Esophagus squamous epithelium (tissue), 5 donors: ENCODE measurements at regions not wholly inside any gene's neighbourhood (a gene's known extent, or its start where the extent isn't known, plus 50 kb on each side); places are given as distances from the start of the nearest gene placed in this dataset.

Experiments used
- DNase-seq: peaks from one replicate; lab custom pipeline; 2025; lab: John Stamatoyannopoulos, UW
- H3K27ac ChIP-seq, 4 donors: fragments of 200-600 bp; sonication (generic); one replicate each; pipeline ENCODE4 v1.5.1; 2016 to 2019; ENCODE audit warnings: mild to moderate bottlenecking in 1 of 4
- H3K27me3 ChIP-seq, 4 donors: fragments of 200-600 bp; sonication (generic); 1 replicate in 3 of 4; 2 replicates in 1 of 4; pipeline versions ENCODE4 v1.5.1 to v1.6.0; 2017 to 2021; ENCODE audit warnings: antibody characterized with exemption in 1 of 4
- H3K36me3 ChIP-seq, 3 donors: fragments of 200-600 bp; sonication (generic); one replicate each; pipeline ENCODE4 v1.5.1; 2016 to 2019
- H3K4me1 ChIP-seq, 3 donors: fragments of 200-600 bp; sonication (generic); one replicate each; pipeline ENCODE4 v1.5.1; 2017 to 2019
- H3K4me3 ChIP-seq, 4 donors: fragments of 200-600 bp; sonication (generic); 1 replicate in 3 of 4; 2 replicates in 1 of 4; pipeline ENCODE4 v1.5.1; 2016 to 2019; ENCODE audit warnings: mild to moderate bottlenecking in 2 of 4, moderate library complexity in 1 of 4
- H3K9me3 ChIP-seq, 3 donors: fragments of 200-600 bp; sonication (generic); one replicate each; pipeline ENCODE4 v1.5.1; 2016 to 2019
- CTCF ChIP-seq, 6 experiments: fragments of 450-650 bp in 4 of 6; fragments of 200-600 bp in 2 of 6; sonication (generic) in 2 of 6; IDR thresholded peaks; one replicate each; pipeline ENCODE4 v1.5.1; 2016 to 2019; ENCODE audit warnings: antibody characterized with exemption in 6 of 6, mild to moderate bottlenecking in 4 of 6, moderate library complexity in 4 of 6
- POLR2A ChIP-seq, 4 donors: fragments of 450-650 bp; IDR thresholded peaks; one replicate each; pipeline ENCODE4 v1.6.1; 2017; ENCODE audit warnings: antibody characterized with exemption in 4 of 4, mild to moderate bottlenecking in 4 of 4, moderate library complexity in 3 of 4
- WGBS, 2 donors: methylation state at CpG; one replicate each; pipeline ENCODE4 v1.1.5; 2018; 5-methylcytosine and 5-hydroxymethylcytosine counted together
- intact Hi-C: fragments of 100-400 bp; cut with DNase I; formaldehyde crosslinking; loops from one replicate; pipeline ENCODE4 v1.15.0; 2022
- donor health status: DM: yes; HTN: yes; CAD: no.

- WGBS, 2 donors, result 50 to 91% methylated on average over 1 of the region's 1 CpG
- TF ChIP-seq CTCF (IDR thresholded peaks at IDR 0.05) (no peak), POLR2A (IDR thresholded peaks at IDR 0.05) (no peak)
These were observed 797.3 kb downstream of the XPNPEP1 start for GRCh38 chr10:109126016-109126415.

GRCh38 chr10:109115179-109115578, 808.1 kb downstream of the XPNPEP1 start:
- WGBS, 2 donors, result 18 to 63% methylated on average over 2 of the region's 2 CpGs
- intact Hi-C loops, result no loop called here

More at GRCh38 chr10:109126016-109126415, 797.3 kb downstream of the XPNPEP1 start:
- no peak for DNase-seq
- Histone ChIP-seq H3K4me1 (no peaks in the 10 kb centered on the region), H3K27me3 (no peaks in the 10 kb centered on the region), H3K4me3 (no peak overlapping the region), H3K36me3 (no peaks in the 10 kb centered on the region), H3K27ac (no peak overlapping the region), H3K9me3 (no peaks in the 10 kb centered on the region)
- intact Hi-C loops, result no loop called here

GRCh38 chr10:109114579-109114978, 808.7 kb downstream of the XPNPEP1 start:
- Histone ChIP-seq H3K9me3 (peaks cover 0 to 28% (median 5%) of the 10 kb centered on the region in 3 donors), H3K4me1 (no peaks in the 10 kb centered on the region), H3K36me3 (no peaks in the 10 kb centered on the region), H3K27ac (no peak overlapping the region), H3K4me3 (no peak overlapping the region), H3K27me3 (no peaks in the 10 kb centered on the region)
- no peak for TF ChIP-seq POLR2A (IDR thresholded peaks at IDR 0.05)
- no peak for TF ChIP-seq CTCF (IDR thresholded peaks at IDR 0.05)
- 67 to 84% methylated on average over 1 to 2 of the region's 2 CpGs for WGBS, 2 donors
- intact Hi-C loops, result no loop called here
- DNase-seq, result no peak

More at GRCh38 chr10:109115179-109115578, 808.1 kb downstream of the XPNPEP1 start:
- H3K4me1 ChIP-seq, result no peaks in the 10 kb centered on the region
- no peaks in the 10 kb centered on the region for H3K36me3 ChIP-seq
- DNase-seq, result no peak
- no peak overlapping the region for H3K4me3 ChIP-seq
- H3K27me3 ChIP-seq, result no peaks in the 10 kb centered on the region
- no peak overlapping the region for H3K27ac ChIP-seq
- TF ChIP-seq POLR2A (IDR thresholded peaks at IDR 0.05) (no peak), CTCF (IDR thresholded peaks at IDR 0.05) (no peak)
- peaks cover 0 to 28% (median 5%) of the 10 kb centered on the region in 3 donors for H3K9me3 ChIP-seq

GRCh38 chr10:109106604-109107003, 816.7 kb downstream of the XPNPEP1 start:
- TF ChIP-seq CTCF (IDR thresholded peaks at IDR 0.05) (no peak), POLR2A (IDR thresholded peaks at IDR 0.05) (no peak)
- intact Hi-C loops, result no loop called here
- Histone ChIP-seq H3K4me1 (no peaks in the 10 kb centered on the region), H3K4me3 (no peak overlapping the region), H3K27me3 (no peaks in the 10 kb centered on the region), H3K9me3 (no peaks in the 10 kb centered on the region), H3K36me3 (no peaks in the 10 kb centered on the region), H3K27ac (no peak overlapping the region)
- DNase-seq, result no peak

- Histone ChIP-seq H3K36me3 (no peaks in the 10 kb centered on the region), H3K4me1 (no peaks in the 10 kb centered on the region), H3K27ac (no peak overlapping the region), H3K9me3 (no peaks in the 10 kb centered on the region), H3K27me3 (no peaks in the 10 kb centered on the region), H3K4me3 (no peak overlapping the region)
- TF ChIP-seq CTCF (IDR thresholded peaks at IDR 0.05) (no peak), POLR2A (IDR thresholded peaks at IDR 0.05) (no peak)
- intact Hi-C loops, result no loop called here
- DNase-seq, result no peak
- WGBS, 2 donors, result 51 to 57% methylated on average over 2 of the region's 2 CpGs
These were observed 817.6 kb downstream of the XPNPEP1 start for GRCh38 chr10:109105725-109106124.
